ENCODE measurements at regions not wholly inside any gene's neighbourhood (a gene's known extent, or its start where the extent isn't known, plus 50 kb on each side); places are given as distances from the start of the nearest gene placed in this dataset.

DNA sequence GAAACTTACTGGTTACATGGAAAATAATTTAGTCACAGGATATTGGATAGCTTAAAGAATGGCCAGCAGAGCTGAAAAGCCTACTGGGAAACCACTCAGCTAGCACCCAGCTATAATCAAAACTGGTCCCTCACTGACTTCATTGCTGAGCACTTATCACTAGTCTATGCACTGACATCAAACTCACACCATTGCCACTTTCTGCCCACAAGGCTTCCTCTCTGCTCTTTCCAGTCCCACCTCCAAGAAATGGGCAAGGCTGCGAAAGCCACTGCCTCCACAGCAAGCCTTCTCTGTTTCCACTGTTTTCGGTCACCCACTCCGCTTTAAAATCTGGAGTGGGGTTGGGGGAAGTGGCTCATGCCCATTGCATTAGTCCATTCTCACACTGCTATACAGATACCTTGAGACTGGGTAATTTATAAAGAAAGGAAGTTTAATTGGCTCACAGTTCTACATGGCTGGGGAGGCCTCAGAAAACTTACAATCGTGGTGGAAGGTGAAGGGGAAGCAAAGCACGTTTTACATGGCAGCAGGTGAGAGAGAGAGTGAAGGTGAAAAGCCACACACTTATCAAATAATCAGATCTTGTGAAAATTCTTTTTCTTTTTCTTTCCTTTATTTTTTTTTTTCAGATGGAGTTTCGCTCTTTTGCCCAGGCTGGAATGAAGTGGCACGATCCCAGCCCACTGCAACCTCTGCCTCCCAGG lies 77.0 kb upstream of the CERS6 start:
- no peaks in the 10 kb centered on the region for H3K4me1 ChIP-seq (ENCODE audit: control insufficient read depth, insufficient read depth, low read length)
- no peak overlapping the region for H3K27ac ChIP-seq (ENCODE audit: extremely low read depth, low read depth, low read length)
- TF ChIP-seq TCF7L2 (IDR thresholded peaks at IDR 0.05; ENCODE audit: borderline replicate concordance, low read depth, low read length) = no peak
- TF ChIP-seq ZNF610 (tag by site-specific recombination; IDR thresholded peaks at IDR 0.05; ENCODE audit: borderline replicate concordance) = no peak
- no peak for TF ChIP-seq ZNF558 (tag by site-specific recombination; IDR thresholded peaks at IDR 0.05)
- TF ChIP-seq ZNF211 (tag by site-specific recombination; IDR thresholded peaks at IDR 0.05; ENCODE audit: low read depth) = no peak
- TF ChIP-seq ZNF621 (tag by site-specific recombination; IDR thresholded peaks at IDR 0.05) = no peak
- TF ChIP-seq, protein P1, sequence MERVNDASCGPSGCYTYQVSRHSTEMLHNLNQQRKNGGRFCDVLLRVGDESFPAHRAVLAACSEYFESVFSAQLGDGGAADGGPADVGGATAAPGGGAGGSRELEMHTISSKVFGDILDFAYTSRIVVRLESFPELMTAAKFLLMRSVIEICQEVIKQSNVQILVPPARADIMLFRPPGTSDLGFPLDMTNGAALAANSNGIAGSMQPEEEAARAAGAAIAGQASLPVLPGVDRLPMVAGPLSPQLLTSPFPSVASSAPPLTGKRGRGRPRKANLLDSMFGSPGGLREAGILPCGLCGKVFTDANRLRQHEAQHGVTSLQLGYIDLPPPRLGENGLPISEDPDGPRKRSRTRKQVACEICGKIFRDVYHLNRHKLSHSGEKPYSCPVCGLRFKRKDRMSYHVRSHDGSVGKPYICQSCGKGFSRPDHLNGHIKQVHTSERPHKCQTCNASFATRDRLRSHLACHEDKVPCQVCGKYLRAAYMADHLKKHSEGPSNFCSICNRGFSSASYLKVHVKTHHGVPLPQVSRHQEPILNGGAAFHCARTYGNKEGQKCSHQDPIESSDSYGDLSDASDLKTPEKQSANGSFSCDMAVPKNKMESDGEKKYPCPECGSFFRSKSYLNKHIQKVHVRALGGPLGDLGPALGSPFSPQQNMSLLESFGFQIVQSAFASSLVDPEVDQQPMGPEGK (tag by site-specific recombination; IDR thresholded peaks at IDR 0.05) = no peak
- TF ChIP-seq ZNF16 (tag by site-specific recombination; IDR thresholded peaks at IDR 0.05; ENCODE audit: low read depth) = no peak
- TF ChIP-seq, protein P2, sequence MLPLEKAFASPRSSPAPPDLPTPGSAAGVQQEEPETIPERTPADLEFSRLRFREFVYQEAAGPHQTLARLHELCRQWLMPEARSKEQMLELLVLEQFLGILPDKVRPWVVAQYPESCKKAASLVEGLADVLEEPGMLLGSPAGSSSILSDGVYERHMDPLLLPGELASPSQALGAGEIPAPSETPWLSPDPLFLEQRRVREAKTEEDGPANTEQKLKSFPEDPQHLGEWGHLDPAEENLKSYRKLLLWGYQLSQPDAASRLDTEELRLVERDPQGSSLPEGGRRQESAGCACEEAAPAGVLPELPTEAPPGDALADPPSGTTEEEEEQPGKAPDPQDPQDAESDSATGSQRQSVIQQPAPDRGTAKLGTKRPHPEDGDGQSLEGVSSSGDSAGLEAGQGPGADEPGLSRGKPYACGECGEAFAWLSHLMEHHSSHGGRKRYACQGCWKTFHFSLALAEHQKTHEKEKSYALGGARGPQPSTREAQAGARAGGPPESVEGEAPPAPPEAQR (tag by site-specific recombination; IDR thresholded peaks at IDR 0.05) = no peak
- no peak for TF ChIP-seq ZNF114 (tag by site-specific recombination; IDR thresholded peaks at IDR 0.05)
- TF ChIP-seq IKZF3 (tag by site-specific recombination; IDR thresholded peaks at IDR 0.05) = no peak
- no peak for TF ChIP-seq ZFP41 (tag by site-specific recombination; IDR thresholded peaks at IDR 0.05; ENCODE audit: borderline replicate concordance)
- no peak for TF ChIP-seq ZNF266 (tag by site-specific recombination; IDR thresholded peaks at IDR 0.05; ENCODE audit: low read depth)
- TF ChIP-seq ZNF791 (tag by site-specific recombination; IDR thresholded peaks at IDR 0.05) = no peak
- TF ChIP-seq RBAK (tag by site-specific recombination; IDR thresholded peaks at IDR 0.05) = no peak
- H3K4me3 ChIP-seq (ENCODE audit: low read depth, low read length) = no peak overlapping the region
- H3K36me3 ChIP-seq (ENCODE audit: control insufficient read depth in 2 of 2, insufficient read depth in 1 of 2, low read length in 2 of 2) = no peaks in the 10 kb centered on the region
- POLR2A ChIA-PET = no interaction called here
- H3K9me3 ChIP-seq (ENCODE audit: control insufficient read depth, insufficient read depth, low read depth, low read length) = no peaks in the 10 kb centered on the region
- CTCF ChIA-PET = no interaction called here

DNA sequence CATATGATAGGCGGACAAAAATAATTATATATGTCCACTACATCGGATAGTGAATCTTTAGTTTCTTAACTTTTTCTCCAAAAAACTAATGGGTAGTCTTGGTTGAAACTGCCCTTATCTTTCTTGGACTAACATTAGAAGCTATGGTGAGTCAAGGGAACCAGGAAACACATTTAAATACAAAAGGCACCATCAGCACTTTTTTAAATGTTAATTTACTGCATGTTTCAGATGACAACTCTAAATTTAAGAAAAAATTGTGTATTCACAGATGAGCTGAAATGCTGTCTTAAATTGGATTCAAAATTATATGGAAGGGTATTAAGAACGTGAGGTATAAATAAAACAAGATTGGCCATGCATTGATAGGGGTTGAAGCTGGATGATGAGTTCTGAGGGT lies 75.6 kb upstream of the CERS6 start:
- Histone ChIP-seq H3K27ac (ENCODE audit: extremely low read depth, low read depth, low read length) (no peak overlapping the region), H3K4me1 (ENCODE audit: control insufficient read depth, insufficient read depth, low read length) (no peaks in the 10 kb centered on the region), H3K4me3 (ENCODE audit: low read depth, low read length) (no peak overlapping the region), H3K9me3 (ENCODE audit: control insufficient read depth, insufficient read depth, low read depth, low read length) (no peaks in the 10 kb centered on the region), H3K36me3 (ENCODE audit: control insufficient read depth in 2 of 2, insufficient read depth in 1 of 2, low read length in 2 of 2) (no peaks in the 10 kb centered on the region)
- ChIA-PET CTCF (interaction anchor here (0.7 to 0.9 kb wide), 3 partner anchors 30 to 760 kb away, joined by 3 to 5 read pairs (median 3); no protein-coding TSS in a partner anchor), POLR2A (no interaction called here)
- TF ChIP-seq WT1 (tag by site-specific recombination; IDR thresholded peaks at IDR 0.05) (no peak), ZNF837 (tag by site-specific recombination; IDR thresholded peaks at IDR 0.05) (no peak)
- TF ChIP-seq, protein P3, sequence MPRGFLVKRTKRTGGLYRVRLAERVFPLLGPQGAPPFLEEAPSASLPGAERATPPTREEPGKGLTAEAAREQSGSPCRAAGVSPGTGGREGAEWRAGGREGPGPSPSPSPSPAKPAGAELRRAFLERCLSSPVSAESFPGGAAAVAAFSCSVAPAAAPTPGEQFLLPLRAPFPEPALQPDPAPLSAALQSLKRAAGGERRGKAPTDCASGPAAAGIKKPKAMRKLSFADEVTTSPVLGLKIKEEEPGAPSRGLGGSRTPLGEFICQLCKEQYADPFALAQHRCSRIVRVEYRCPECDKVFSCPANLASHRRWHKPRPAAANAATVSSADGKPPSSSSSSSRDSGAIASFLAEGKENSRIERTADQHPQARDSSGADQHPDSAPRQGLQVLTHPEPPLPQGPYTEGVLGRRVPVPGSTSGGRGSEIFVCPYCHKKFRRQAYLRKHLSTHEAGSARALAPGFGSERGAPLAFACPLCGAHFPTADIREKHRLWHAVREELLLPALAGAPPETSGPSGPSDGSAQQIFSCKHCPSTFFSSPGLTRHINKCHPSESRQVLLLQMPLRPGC (tag by site-specific recombination; IDR thresholded peaks at IDR 0.05) = no peak

DNA sequence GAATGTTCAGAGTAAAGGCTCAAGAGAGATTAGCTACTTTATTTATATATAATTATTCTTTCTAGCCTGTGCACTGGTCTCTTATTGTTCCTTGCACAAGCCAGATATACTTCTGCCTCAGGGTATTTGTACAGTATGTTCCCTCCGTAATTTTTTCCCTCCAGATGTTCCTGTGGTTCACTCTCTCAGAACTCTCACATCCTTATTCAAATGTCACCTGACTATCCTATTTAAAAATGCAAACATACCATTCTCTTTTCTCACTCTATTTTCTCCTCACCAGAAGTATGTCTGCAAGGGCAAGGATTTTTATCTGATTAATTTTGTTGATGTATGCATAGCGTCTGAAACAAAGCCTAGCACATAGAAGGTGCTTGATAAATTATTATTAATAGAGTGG lies 64.0 kb upstream of the CERS6 start:
- H3K9me3 ChIP-seq (ENCODE audit: control insufficient read depth, insufficient read depth, low read depth, low read length) = no peaks in the 10 kb centered on the region
- no peaks in the 10 kb centered on the region for H3K4me1 ChIP-seq (ENCODE audit: control insufficient read depth, insufficient read depth, low read length)
- CTCF ChIA-PET = no interaction called here
- POLR2A ChIA-PET = no interaction called here
- no peak overlapping the region for H3K27ac ChIP-seq (ENCODE audit: extremely low read depth, low read depth, low read length)
- H3K4me3 ChIP-seq (ENCODE audit: low read depth, low read length) = no peak overlapping the region
- no peaks in the 10 kb centered on the region for H3K36me3 ChIP-seq (ENCODE audit: control insufficient read depth in 2 of 2, insufficient read depth in 1 of 2, low read length in 2 of 2)
- TF ChIP-seq ZNF324 (tag by site-specific recombination; IDR thresholded peaks at IDR 0.05) (no peak), ZNF791 (tag by site-specific recombination; IDR thresholded peaks at IDR 0.05) (no peak), ZNF24 (tag by site-specific recombination; IDR thresholded peaks at IDR 0.05) (no peak), WT1 (tag by site-specific recombination; IDR thresholded peaks at IDR 0.05) (no peak), ZNF623 (tag by site-specific recombination; IDR thresholded peaks at IDR 0.05) (no peak), ZNF132 (tag by site-specific recombination; IDR thresholded peaks at IDR 0.05; ENCODE audit: borderline replicate concordance) (no peak), ZXDB (tag by site-specific recombination; IDR thresholded peaks at IDR 0.05) (no peak), TRIM28 (IDR thresholded peaks at IDR 0.05; ENCODE audit: borderline replicate concordance, low read length) (no peak), EGR2 (tag by site-specific recombination; IDR thresholded peaks at IDR 0.05; ENCODE audit: low read depth) (no peak), ZNF416 (tag by site-specific recombination; IDR thresholded peaks at IDR 0.05) (no peak), ZNF558 (tag by site-specific recombination; IDR thresholded peaks at IDR 0.05) (no peak), GLIS1 (tag by site-specific recombination; IDR thresholded peaks at IDR 0.05) (no peak)
- TF ChIP-seq, protein P4, sequence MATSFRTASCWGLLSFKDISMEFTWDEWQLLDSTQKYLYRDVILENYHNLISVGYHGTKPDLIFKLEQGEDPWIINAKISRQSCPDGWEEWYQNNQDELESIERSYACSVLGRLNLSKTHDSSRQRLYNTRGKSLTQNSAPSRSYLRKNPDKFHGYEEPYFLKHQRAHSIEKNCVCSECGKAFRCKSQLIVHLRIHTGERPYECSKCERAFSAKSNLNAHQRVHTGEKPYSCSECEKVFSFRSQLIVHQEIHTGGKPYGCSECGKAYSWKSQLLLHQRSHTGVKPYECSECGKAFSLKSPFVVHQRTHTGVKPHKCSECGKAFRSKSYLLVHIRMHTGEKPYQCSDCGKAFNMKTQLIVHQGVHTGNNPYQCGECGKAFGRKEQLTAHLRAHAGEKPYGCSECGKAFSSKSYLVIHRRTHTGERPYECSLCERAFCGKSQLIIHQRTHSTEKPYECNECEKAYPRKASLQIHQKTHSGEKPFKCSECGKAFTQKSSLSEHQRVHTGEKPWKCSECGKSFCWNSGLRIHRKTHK (tag by site-specific recombination; IDR thresholded peaks at IDR 0.05) = no peak

All from HEK293 (cell line).